ENCODE measurements at regions not wholly inside any gene's neighbourhood (a gene's known extent, or its start where the extent isn't known, plus 50 kb on each side); places are given as distances from the start of the nearest gene placed in this dataset.

DNA sequence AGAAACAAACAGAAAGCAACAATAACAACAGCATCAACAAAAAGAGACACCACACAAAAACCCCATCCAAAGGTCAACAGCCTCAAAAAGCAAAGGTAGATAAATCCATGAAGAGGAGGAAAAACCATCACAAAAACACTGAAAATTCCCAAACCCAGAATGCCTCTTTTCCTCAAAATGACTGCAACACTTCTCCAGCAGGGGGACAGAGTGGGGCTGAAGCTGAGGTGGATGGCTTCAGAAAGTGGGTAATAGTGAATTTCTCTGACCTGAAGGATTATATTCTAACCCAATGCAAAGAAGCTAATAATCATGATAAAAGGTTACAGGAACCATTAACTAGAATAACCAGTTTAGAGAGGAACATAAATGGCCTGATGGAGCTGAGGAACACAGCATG is 888.2 kb downstream of the RAB28 start:
- TF ChIP-seq POLR2AphosphoS5 (IDR thresholded peaks at IDR 0.05; ENCODE audit: low read depth, low read length) (no peak), SIN3A (IDR thresholded peaks at IDR 0.05; ENCODE audit: borderline replicate concordance, insufficient read depth, low read length) (no peak), TAF1 (IDR thresholded peaks at IDR 0.05; ENCODE audit: borderline replicate concordance, insufficient read depth, low read length) (no peak), FOXP2 (optimal IDR thresholded peaks at IDR 0.05; ENCODE audit: borderline replicate concordance, extremely low read depth, extremely low read length, insufficient read depth) (no peak)
- TF ChIP-seq, protein P1, sequence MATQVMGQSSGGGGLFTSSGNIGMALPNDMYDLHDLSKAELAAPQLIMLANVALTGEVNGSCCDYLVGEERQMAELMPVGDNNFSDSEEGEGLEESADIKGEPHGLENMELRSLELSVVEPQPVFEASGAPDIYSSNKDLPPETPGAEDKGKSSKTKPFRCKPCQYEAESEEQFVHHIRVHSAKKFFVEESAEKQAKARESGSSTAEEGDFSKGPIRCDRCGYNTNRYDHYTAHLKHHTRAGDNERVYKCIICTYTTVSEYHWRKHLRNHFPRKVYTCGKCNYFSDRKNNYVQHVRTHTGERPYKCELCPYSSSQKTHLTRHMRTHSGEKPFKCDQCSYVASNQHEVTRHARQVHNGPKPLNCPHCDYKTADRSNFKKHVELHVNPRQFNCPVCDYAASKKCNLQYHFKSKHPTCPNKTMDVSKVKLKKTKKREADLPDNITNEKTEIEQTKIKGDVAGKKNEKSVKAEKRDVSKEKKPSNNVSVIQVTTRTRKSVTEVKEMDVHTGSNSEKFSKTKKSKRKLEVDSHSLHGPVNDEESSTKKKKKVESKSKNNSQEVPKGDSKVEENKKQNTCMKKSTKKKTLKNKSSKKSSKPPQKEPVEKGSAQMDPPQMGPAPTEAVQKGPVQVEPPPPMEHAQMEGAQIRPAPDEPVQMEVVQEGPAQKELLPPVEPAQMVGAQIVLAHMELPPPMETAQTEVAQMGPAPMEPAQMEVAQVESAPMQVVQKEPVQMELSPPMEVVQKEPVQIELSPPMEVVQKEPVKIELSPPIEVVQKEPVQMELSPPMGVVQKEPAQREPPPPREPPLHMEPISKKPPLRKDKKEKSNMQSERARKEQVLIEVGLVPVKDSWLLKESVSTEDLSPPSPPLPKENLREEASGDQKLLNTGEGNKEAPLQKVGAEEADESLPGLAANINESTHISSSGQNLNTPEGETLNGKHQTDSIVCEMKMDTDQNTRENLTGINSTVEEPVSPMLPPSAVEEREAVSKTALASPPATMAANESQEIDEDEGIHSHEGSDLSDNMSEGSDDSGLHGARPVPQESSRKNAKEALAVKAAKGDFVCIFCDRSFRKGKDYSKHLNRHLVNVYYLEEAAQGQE (IDR thresholded peaks at IDR 0.05; ENCODE audit: insufficient read depth in 1 of 2, low read depth in 2 of 2, low read length in 2 of 2), result no peak
